MM.1S (cell line): ENCODE measurements at regions not wholly inside any gene's neighbourhood (a gene's known extent, or its start where the extent isn't known, plus 50 kb on each side); places are given as distances from the start of the nearest gene placed in this dataset.

Experiments used
- EZH2 ChIP-seq: fragments of 300-600 bp; sonication (generic); optimal IDR thresholded peaks from 2 replicates; pipeline ENCODE3; 2017; ENCODE audit warnings: low read depth, mild to moderate bottlenecking, antibody characterized with exemption, low read length, mixed read lengths
- TF ChIP-seq, protein P1 (sequence below): fragments of 300-600 bp; sonication (generic); IDR thresholded peaks from 2 replicates; pipeline ENCODE4 v1.5.1; 2016; ENCODE audit warnings: antibody characterized with exemption, low read length, mixed read lengths

DNA sequence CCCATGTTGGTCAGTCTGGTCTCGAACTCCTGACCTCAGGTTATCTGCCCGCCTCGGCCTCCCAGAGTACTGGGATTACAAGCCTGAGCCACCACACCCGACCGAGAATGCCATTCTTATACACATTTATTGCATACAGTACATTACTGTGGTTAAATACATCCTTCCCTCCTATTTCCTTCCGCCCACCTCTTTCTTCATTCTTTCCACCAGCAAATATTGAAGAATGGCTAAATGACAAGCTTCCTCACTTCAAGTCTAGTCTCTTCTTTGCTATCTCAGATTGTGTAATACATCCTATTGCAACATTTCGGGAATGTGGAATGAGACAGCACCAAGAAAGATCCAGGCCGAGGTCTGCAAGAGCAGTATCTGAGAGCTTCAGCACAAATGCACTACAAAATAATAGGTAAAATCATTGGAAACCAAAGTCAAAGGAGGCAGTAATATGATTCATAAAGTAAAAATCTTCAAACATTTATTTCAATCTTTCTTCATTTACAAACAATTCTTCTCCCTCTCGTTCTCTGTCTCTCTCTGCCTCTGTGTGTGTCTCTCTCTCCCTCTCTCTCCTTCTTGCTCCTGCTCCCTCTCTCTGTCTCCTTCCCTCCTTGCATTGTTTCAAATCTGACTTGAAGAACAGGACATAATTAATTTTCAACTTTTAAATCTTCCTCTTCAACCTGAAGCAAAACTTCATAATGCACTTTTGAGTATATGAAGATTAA is 94.7 kb upstream of the TGFBR2 start:
- TF ChIP-seq, protein P1, sequence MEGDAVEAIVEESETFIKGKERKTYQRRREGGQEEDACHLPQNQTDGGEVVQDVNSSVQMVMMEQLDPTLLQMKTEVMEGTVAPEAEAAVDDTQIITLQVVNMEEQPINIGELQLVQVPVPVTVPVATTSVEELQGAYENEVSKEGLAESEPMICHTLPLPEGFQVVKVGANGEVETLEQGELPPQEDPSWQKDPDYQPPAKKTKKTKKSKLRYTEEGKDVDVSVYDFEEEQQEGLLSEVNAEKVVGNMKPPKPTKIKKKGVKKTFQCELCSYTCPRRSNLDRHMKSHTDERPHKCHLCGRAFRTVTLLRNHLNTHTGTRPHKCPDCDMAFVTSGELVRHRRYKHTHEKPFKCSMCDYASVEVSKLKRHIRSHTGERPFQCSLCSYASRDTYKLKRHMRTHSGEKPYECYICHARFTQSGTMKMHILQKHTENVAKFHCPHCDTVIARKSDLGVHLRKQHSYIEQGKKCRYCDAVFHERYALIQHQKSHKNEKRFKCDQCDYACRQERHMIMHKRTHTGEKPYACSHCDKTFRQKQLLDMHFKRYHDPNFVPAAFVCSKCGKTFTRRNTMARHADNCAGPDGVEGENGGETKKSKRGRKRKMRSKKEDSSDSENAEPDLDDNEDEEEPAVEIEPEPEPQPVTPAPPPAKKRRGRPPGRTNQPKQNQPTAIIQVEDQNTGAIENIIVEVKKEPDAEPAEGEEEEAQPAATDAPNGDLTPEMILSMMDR = no peak
- TF ChIP-seq EZH2 = no peak
